H9 (cell line): ENCODE measurements at regions not wholly inside any gene's neighbourhood (a gene's known extent, or its start where the extent isn't known, plus 50 kb on each side); places are given as distances from the start of the nearest gene placed in this dataset.

Experiments
- DNase-seq: peaks from one replicate; pipeline ENCODE4 v3.0.0-alpha.2; 2017
- H2AFZ ChIP-seq: one replicate; pipeline ENCODE4 v1.6.1; 2013; ENCODE audit warnings: mild to moderate bottlenecking, low read length, control low read depth, moderate library complexity
- H2AK5ac ChIP-seq: 2 replicates; pipeline ENCODE4 v1.6.1; 2013; ENCODE audit warnings: low read length, control low read depth, mixed read lengths; ENCODE audit not compliant: insufficient read length
- H2BK120ac ChIP-seq: one replicate; pipeline ENCODE4 v1.6.1; 2013; ENCODE audit warnings: low read depth, mild to moderate bottlenecking, low read length, control low read depth, inconsistent platforms; ENCODE audit not compliant: poor library complexity, severe bottlenecking
- H2BK12ac ChIP-seq: 2 replicates; pipeline ENCODE4 v1.6.1; 2013; ENCODE audit warnings: low read length, control low read depth, mixed read lengths, low read depth; ENCODE audit not compliant: insufficient read length
- H2BK15ac ChIP-seq: 2 replicates; pipeline ENCODE4 v1.6.1; 2013; ENCODE audit warnings: low read depth, low read length, control low read depth
- H2BK20ac ChIP-seq: one replicate; pipeline ENCODE4 v1.6.1; 2013; ENCODE audit warnings: low read depth, mild to moderate bottlenecking, low read length, control low read depth, inconsistent platforms; ENCODE audit not compliant: poor library complexity, severe bottlenecking
- H2BK5ac ChIP-seq: 2 replicates; pipeline ENCODE4 v1.6.1; 2013; ENCODE audit warnings: low read length, control low read depth, mixed read lengths; ENCODE audit not compliant: insufficient read length
- H3K14ac ChIP-seq: 2 replicates; pipeline ENCODE4 v1.6.1; 2013; ENCODE audit warnings: low read length, control low read depth; ENCODE audit not compliant: insufficient read depth
- H3K18ac ChIP-seq: 2 replicates; pipeline ENCODE4 v1.6.1; 2013; ENCODE audit warnings: low read depth, mild to moderate bottlenecking, mixed read lengths, low read length, control low read depth; ENCODE audit not compliant: insufficient read length
- H3K23ac ChIP-seq: 2 replicates; pipeline ENCODE4 v1.6.1; 2013; ENCODE audit warnings: low read length, control low read depth, mixed read lengths, low read depth; ENCODE audit not compliant: insufficient read length
- H3K23me2 ChIP-seq: 2 replicates; pipeline ENCODE4 v1.6.1; 2013; ENCODE audit warnings: low read depth, mild to moderate bottlenecking, mixed read lengths, low read length, control low read depth; ENCODE audit not compliant: insufficient read length, poor library complexity, severe bottlenecking
- H3K27ac ChIP-seq: 2 replicates; pipeline ENCODE4 v1.5.1; 2013; ENCODE audit warnings: low read length, control low read depth, mixed read lengths, low read depth; ENCODE audit not compliant: insufficient read length
- H3K27me3 ChIP-seq: 2 replicates; pipeline ENCODE4 v1.6.1; 2013; ENCODE audit warnings: low read length, control low read depth, inconsistent platforms; ENCODE audit not compliant: insufficient read depth
- H3K4ac ChIP-seq: 2 replicates; pipeline ENCODE4 v1.6.1; 2013; ENCODE audit warnings: low read depth, mild to moderate bottlenecking, control low read depth, inconsistent platforms, low read length, moderate library complexity
- H3K4me1 ChIP-seq: 2 replicates; pipeline ENCODE4 v1.6.1; 2013; ENCODE audit warnings: low read length, control low read depth, inconsistent platforms; ENCODE audit not compliant: insufficient read depth
- H3K4me2 ChIP-seq: 2 replicates; pipeline ENCODE4 v1.6.1; 2013; ENCODE audit warnings: low read length, control low read depth, mixed read lengths; ENCODE audit not compliant: insufficient read length, insufficient read depth
- H3K56ac ChIP-seq: 2 replicates; pipeline ENCODE4 v1.6.1; 2013; ENCODE audit warnings: low read depth, mild to moderate bottlenecking, mixed read lengths, low read length, control low read depth; ENCODE audit not compliant: insufficient read length
- H3K79me1 ChIP-seq: 2 replicates; pipeline ENCODE4 v1.6.1; 2013; ENCODE audit warnings: low read depth, mild to moderate bottlenecking, moderate library complexity, low read length, control low read depth, inconsistent platforms; ENCODE audit not compliant: insufficient read depth, poor library complexity, severe bottlenecking
- H3K79me2 ChIP-seq: 2 replicates; pipeline ENCODE4 v1.6.1; 2013; ENCODE audit warnings: low read length, control low read depth, inconsistent platforms; ENCODE audit not compliant: insufficient read depth
- H3K9ac ChIP-seq: 2 replicates; pipeline ENCODE4 v1.6.1; 2013; ENCODE audit warnings: low read length, control low read depth, mixed read lengths; ENCODE audit not compliant: insufficient read length; ENCODE audit errors: extremely low read depth
- H3K9me3 ChIP-seq: one replicate; pipeline ENCODE4 v1.6.1; 2013; ENCODE audit warnings: low read depth, low read length, inconsistent platforms; ENCODE audit not compliant: control insufficient read depth
- H3T11ph ChIP-seq: one replicate; pipeline ENCODE4 v1.6.1; 2013; ENCODE audit warnings: mild to moderate bottlenecking, low read length, control low read depth, inconsistent platforms
- H4K20me1 ChIP-seq: one replicate; pipeline ENCODE4 v1.6.1; 2013; ENCODE audit not compliant: control insufficient read depth, insufficient read length, insufficient read depth
- H4K5ac ChIP-seq: 2 replicates; pipeline ENCODE4 v1.6.1; 2013; ENCODE audit warnings: low read depth, mild to moderate bottlenecking, mixed read lengths, low read length, control low read depth; ENCODE audit not compliant: insufficient read length
- H4K8ac ChIP-seq: replicated peaks from 2 replicates; pipeline ENCODE4 v1.6.1; 2013; ENCODE audit warnings: low read length, control low read depth, mixed read lengths, low read depth; ENCODE audit not compliant: insufficient read length
- H4K91ac ChIP-seq: 2 replicates; pipeline ENCODE4 v1.6.1; 2013; ENCODE audit warnings: low read depth, mild to moderate bottlenecking, moderate library complexity, mixed read lengths, low read length, control low read depth; ENCODE audit not compliant: insufficient read length
- H3K27ac Mint-ChIP-seq, 3 experiments: 2 replicates in 2 of 3; 3 replicates in 1 of 3; pipeline ENCODE4 v1.8.0; 2020 to 2021; ENCODE audit warnings: mixed read lengths in 3 of 3, mild to moderate bottlenecking in 1 of 3, moderate library complexity in 1 of 3
- H3K27me3 Mint-ChIP-seq: 2 replicates; pipeline ENCODE4 v1.8.0; 2021; ENCODE audit warnings: low read depth, mild to moderate bottlenecking, moderate library complexity, mixed read lengths
- H3K36me3 Mint-ChIP-seq, 3 experiments: 2 replicates in 2 of 3; 3 replicates in 1 of 3; pipeline ENCODE4 v1.8.0; 2020 to 2021; ENCODE audit warnings: low read depth in 3 of 3, mixed read lengths in 3 of 3; ENCODE audit not compliant: insufficient read depth in 1 of 3
- H3K4me1 Mint-ChIP-seq, 2 experiments: 2 replicates each; pipeline ENCODE4 v1.8.0; 2020; ENCODE audit warnings: mixed read lengths in 2 of 2
- H3K4me3 Mint-ChIP-seq, 2 experiments: 2 replicates in 1 of 2; 3 replicates in 1 of 2; pipeline ENCODE4 v1.8.0; 2020 to 2021; ENCODE audit warnings: mild to moderate bottlenecking in 2 of 2, mixed read lengths in 2 of 2, moderate library complexity in 1 of 2
- H3K9me3 Mint-ChIP-seq, 2 experiments: 2 replicates in 1 of 2; 3 replicates in 1 of 2; pipeline ENCODE4 v1.8.0; 2020; ENCODE audit warnings: mild to moderate bottlenecking in 2 of 2, mixed read lengths in 2 of 2, moderate library complexity in 1 of 2
- CTCF ChIP-seq: fragments of 200-600 bp; sonication (generic); conservative IDR thresholded peaks from 3 replicates; pipeline ENCODE4 v1.8.0; 2021; ENCODE audit warnings: antibody characterized with exemption, mild to moderate bottlenecking
- WGBS: extraction: QIAGEN DNeasy Blood & Tissue Kit; methylation state at CpG from one replicate; pipeline ENCODE4 v1.1.7; 2013; ENCODE audit warnings: missing lambda C conversion rate, low lambda C conversion rate, mixed read lengths; ENCODE audit not compliant: insufficient read length; ENCODE audit errors: extremely low coverage; 5-methylcytosine and 5-hydroxymethylcytosine counted together

- Mint-ChIP-seq H3K27ac (no peak overlapping the region), H3K4me1 (no peaks in the 10 kb centered on the region), H3K27me3 (no peaks in the 10 kb centered on the region), H3K9me3 (no peaks in the 10 kb centered on the region), H3K36me3 (no peaks in the 10 kb centered on the region), H3K4me3 (no peak overlapping the region)
- Histone ChIP-seq H4K20me1 (no peaks in the 10 kb centered on the region), H4K91ac (no peak overlapping the region), H3K79me2 (no peaks in the 10 kb centered on the region), H3K18ac (no peak overlapping the region), H2BK20ac (no peak overlapping the region), H4K5ac (no peak overlapping the region), H2BK5ac (no peak overlapping the region), H2AK5ac (no peak overlapping the region), H3K23me2 (no peaks in the 10 kb centered on the region), H3K4me1 (no peaks in the 10 kb centered on the region), H2AFZ (no peak overlapping the region), H3K9ac (no peak overlapping the region), H3K4me2 (no peak overlapping the region), H3K56ac (no peak overlapping the region), H2BK12ac (no peak overlapping the region), H3K27me3 (no peaks in the 10 kb centered on the region), H3K79me1 (no peaks in the 10 kb centered on the region), H2BK15ac (no peak overlapping the region), H3K23ac (no peak overlapping the region), H3K27ac (no peak overlapping the region), H2BK120ac (no peak overlapping the region), H3K9me3 (no peaks in the 10 kb centered on the region), H4K8ac (no peak overlapping the region), H3K4ac (no peak overlapping the region), H3K14ac (no peak overlapping the region), H3T11ph (no peak overlapping the region)
- no peak for DNase-seq
- WGBS, result no CpG with 5 or more reads among the region's 3 CpGs
- TF ChIP-seq CTCF, result no peak
These were observed 1568.1 kb downstream of the EFNB2 start for GRCh38 chr13:104967376-104967775.
